UCSD-AML1 (cell line): ENCODE measurements at regions not wholly inside any gene's neighbourhood (a gene's known extent, or its start where the extent isn't known, plus 50 kb on each side); places are given as distances from the start of the nearest gene placed in this dataset.
"Not testable (repeated sequence)": the region's sequence is repeated elsewhere in the genome, so short reads cannot be mapped to it uniquely, and the experiment has no call there.

Experiments
- DNase-seq: peaks from one replicate; lab custom pipeline; 2025; ENCODE audit not compliant: unreplicated experiment; lab: John Stamatoyannopoulos, UW

DNA sequence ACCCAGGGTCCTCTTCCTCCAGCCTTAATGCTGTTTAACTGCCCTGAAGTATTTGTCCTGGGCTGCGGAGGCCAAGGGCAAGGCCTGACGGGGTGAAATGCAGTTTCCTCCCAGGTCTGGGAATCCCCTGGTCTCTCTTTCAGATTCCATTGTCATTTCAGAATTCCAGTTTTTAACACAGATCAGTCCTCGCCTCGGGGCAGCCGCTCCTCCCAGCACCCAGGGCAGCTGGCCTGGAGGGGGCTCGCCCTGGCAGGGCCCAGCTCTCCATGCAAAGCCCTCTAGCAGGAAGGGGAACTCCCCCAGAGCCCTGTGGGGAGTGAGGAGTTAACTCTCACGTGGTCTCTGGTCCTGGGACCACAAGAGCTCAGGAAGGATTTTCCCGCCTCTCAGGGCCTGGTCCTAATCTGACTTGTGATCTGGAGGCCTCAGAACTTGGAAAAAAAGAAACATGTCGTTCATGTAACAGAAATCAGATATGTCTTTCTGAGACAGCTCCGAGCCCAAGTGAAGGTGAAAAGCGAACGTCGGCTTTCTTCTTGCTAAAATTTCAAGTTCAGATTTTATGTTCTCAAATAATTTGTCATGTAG, 265.6 kb upstream of the SFSWAP start:
- no peak for DNase-seq

DNA sequence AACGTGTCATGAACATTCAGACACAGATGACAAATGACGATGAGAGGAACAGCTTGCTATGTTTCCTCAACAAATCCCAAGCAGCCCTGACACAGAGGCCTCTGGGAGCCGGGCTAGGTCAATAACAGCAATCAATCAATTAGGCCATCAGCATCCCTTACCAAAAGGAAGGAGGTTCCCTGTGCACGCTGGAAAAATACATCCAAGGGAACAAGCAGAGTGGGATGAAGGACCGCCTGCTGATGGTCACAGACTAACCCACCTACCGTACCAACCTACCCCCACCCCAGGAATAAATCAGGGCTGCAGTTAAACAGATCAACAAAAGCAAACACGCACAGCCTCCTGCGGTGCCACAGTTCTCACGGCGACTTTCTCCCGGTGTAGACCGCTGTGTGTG, 265.1 kb upstream of the SFSWAP start:
- DNase-seq, result no peak

DNA sequence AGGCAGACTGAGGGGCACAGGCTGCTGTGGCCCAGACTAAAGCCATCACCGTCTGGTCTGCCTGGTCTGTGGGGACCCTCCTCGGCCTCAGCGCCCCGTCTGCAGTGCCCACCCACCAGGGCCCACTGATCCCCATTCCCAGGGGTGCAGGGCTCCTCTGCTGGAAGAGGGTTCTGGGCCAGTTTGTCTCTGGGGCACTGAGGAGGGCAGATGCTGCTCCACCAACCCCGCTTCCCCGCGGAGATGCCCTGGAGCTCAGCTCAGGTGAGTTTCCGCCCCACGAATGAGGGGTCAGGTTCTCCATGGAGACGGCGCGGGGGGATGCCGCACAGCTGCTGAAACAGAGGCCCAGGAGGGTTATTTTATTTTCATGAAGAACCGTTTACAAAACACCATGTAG, 263.3 kb upstream of the SFSWAP start:
- DNase-seq, result not testable (repeated sequence)

DNA sequence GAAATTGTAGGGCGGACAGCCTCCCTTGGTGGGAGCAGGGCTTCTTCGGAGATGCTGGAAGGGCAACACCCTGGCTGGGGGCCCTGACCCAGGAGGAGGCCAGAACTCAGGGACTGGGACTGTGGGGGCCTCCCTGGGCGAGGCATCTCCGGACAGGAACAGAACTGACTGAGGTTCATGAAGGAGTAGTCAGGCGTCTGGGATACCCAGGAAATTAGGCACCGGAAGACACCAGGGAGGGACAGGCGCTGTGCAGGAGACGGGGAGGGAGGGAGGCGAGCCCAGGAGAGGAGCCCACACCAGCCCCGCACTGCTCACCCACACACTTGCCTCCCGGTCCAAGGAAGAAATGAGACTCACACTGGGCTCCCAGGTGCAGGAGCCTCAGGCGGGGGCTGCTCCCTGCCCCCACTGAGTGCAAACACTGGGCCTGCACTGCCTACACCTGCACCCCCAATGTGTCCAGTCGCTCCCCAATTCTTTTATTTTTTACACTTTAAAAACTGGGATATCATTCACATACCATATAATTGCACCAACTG, 262.6 kb upstream of the SFSWAP start:
- DNase-seq, result no peak

DNA sequence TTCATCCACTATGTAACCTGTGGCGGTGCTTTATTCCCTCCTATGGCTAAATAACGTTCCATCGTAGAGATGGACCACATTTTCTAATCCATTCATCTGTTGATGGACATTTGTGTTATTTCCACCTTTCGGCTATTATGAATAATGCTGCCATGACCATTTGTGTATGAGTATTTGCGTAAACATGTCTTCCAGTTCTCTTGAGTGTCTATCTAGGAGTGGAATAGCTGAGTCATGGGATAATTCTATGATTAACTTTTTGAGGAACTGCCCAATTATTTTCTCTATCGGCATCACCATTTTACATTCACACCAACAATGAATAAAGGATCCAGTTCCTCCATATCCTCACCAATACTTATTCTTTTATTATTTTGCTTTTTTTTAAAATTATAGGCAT, 261.9 kb upstream of the SFSWAP start:
- no peak for DNase-seq

DNA sequence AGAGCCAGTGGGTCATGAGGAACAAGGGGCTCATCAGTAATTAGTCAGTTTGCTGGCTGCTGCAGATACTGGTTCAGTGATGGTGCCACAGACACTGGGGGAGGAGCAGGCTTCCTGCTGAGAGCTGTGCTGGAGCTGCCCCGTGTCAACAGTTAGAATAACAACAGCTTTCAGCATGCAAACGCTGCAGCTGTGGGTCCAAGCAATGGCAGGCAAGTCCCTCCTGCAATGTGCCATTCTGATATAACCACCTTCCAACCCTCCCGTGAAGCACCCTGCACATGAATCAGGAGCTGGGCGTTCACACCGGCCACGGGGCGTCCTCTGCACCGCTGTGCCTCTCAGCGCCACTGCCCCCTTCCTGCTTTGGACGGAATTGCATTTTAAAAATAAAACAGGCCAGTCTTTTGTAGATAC, 258.4 kb upstream of the SFSWAP start:
- DNase-seq, result no peak

DNA sequence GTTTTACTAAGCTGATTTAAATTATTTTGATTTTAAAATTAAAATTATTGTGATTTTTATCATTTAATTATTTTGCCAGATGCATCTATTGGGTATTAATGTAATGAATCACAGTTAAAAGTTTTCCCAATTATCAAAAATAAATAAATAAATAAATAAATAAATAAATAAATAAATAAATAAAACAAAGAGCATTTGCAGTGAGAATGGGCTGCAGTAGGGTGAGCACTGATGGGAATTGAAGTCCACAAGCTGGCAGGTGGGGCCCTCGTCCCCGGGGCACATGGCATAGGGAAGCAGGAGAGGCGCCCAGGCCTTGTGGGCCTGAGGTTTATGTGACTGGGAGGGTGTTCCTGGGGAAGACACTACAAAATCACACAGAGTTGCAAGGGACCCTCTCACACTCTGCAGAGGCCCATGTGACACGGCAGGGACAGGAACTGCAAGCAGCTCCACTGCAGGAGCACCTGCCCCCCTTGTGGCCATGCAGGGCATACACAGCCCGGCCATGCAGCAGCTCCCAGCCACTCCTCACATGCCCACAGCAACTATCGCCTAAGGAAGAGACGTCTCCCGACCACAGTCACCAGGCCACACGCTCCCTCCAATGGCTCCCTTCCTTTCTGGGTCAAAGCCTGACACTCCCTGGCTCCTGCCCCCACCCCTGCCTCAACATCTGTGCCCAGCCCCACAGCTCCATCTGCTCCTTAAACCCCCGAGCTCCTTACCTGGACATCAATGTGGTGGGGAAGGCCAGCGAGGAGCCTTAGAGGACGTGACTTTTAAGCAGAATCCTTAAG, 256.3 kb upstream of the SFSWAP start:
- DNase-seq, result peak; percentile 72

DNA sequence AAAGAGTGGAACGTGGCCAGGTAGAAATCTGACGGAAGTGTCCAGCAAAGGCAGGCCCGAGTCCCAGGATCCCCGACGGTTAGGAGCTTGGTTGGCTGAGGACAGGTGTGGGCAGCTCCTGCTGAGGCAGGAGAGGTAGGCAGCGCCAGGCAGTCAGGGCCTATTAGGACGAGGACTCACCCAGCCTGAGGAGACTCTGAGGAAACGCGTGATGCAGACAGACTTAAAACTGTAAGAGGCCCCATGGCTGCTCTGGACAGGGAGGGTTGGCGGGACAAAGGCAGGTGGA, 255.7 kb upstream of the SFSWAP start:
- DNase-seq, result no peak

DNA sequence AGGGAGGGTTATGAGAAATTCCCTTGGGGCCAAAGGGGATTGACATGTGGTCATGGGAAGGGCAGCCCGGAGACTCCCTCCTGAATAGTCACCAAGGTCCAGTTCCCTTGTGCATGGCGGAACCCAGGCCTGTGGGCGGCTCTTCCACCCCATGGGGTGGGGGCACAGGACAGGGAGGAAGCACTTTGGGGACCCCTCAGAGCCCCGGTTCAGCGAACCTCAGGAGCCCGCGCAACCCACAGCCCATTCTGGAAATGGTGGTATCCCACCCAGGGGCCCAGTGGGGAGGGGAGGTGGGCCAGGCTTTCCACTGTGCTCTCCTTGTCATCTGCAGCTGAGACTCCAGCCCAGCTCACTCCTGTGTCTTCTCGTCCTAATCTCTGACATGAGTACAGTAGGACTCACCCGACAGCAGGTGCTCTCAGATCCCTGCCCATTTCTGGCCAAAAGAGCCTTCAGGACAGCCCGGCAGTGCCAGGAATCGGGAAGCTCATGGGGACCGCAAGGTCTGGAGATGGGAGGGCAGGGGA, 255.2 kb upstream of the SFSWAP start:
- DNase-seq, result no peak

DNA sequence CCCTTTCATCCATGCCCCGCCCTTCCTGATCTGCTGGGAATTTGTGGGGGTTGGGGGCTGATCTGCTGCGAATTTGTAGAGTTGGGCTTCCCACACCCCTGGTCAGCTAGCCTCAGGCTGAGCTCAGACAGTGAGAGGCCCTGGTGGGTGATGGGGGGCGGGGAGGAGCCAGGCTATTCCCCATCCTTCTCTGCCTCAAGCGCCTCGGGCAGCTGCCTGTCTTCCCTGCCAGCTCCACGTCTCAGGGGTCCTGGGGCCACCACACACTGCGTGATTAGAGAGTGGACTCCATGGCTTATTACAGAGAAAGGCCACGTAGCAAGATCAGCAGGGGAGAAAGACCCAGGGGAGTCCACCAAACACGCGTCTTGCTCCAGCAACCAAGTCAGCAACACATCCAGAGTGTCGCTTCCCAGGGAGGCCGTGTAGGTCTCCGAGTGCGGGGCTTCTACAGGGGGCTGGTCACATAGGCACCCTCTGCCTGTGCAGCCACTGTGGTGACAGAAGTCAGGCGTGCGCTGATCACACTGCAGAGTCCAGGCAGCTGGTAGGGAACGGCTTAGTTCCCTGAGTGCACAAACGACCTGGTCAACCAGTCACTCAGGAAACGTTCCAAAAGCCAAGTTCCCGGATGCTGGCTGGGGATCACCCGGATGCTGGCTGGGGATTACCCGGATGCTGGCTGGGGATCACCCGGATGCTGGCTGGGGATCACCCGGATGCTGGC, 254.4 kb upstream of the SFSWAP start:
- DNase-seq, result no peak

DNA sequence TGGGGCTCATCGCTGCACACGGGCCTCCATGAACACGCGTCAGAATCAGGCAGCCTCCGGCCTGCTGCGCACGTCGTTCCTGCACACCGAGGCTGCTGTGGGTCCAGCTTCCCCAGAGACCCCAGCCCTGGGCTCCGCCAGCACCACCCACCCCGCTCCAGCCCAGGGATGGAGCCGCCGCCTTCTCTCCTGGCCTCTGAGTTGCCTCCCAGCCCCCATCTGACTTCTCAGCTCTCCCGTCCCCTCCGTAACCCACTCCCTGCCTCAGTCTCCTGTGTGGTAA, 253.9 kb upstream of the SFSWAP start:
- DNase-seq, result no peak

DNA sequence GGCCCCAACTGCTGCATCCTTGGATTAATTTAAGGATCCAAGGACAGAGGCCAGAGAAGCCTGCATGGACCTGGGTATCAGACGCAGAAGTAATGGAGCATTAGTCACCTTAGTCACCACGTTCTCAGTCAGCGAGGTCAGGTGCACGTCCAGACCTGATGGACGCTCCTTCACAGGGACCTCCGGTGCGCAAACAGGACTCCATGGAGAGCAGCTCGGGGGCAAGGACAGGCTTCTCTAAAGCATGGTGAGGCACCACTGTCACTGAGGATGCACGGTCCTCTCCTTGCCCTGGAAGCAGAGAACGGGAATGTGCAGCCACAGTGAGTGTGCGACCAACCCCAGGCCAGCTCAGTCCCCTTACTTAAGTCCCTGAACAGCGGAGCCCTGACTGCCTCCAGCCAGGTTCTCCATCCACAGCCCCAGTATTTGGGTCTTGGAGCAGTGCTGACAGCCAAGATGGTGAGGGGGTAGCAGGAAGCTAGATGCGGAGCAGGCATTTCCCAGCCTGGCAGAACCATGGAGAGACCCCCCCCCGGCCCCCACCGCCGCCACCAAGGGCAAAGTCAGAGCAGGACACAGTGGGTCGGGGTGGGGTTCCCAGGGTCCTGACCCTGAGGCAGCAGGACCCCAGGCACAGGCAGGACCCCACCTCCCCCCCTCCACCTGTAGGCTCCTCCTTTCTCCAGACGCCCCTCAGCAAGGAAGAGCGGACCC, 253.4 kb upstream of the SFSWAP start:
- no peak for DNase-seq

DNA sequence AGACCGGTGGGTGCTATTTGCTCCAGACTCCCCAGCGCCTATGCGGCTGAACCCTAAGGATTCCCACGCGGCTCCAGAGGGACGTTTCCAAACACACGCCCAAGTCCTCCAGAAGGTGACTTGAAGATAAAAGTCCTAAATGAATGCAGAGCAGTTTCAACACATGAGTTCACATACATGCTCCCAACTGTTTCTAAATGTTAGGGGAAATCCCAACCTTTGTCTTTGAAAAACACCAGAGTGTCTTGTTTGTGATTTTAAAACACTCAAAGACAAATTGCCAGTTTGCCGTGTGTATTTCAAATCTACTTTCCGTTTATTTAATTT, 252.9 kb upstream of the SFSWAP start:
- no peak for DNase-seq

DNA sequence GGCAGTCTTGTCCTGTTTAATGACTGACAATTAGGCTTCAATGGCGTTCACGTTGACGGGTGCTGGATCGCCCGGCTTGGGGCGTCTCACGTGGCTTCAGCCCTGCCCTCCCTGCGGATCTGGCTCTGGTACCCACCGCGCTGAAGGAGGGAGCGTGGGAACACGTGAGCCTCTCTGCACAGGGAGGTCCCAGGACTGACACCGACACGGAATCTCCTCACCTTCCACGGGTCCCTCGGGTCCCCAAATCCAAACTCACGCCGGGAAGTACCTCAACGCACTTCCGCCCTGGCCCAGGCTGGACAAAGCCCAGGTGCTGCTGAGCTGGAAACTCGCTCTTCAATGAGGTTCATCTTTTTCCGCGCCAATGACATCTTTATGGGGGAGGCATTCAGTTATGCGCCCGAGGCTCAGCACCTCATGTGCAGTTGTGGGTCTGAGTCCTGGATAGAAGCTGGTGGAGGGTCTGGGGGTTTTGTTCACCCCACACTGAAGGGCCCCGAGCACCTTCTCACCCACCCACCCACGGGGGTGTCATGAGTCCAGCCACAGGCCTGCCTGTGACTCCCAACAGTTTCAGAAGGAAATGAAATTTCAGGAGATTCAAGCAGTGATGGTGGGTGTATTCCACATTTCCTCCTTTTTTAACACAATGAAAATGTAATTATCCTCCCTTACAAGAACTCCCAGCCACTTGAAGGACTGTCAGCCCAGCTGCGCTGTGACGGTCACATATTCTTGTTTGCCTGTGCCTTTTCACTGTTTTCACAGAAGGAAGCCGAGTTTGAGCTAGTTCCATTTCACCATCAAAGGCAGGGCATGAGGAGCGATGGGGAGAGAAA, 251.7 kb upstream of the SFSWAP start:
- DNase-seq, result no peak

DNA sequence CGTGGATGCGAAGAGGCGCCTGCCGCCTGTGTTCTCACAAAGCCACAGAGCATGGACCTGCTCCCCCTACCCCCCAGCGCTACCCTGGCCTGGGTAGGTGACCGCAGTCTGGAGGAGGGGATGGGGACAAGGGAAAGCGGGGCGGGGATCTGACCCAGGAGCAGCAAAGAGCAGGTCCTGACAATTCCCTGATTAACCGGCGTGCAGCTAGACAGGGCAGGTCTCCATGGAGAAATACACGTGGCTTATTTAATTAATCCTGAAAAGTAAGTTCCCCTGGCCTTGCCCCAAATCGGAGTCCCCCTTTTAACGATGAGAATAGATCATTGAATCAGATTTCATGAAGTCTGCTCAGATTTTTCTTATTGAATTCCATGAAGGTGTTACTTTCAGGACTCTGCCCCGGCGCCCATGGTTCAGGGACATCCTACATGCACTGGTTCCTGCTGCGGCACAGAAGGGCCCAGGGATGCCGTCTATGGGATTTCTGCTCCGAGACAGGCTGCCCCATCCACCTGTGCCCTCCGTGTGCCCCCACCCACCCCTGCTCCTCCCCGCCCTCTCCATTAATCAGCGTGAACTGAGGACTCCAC, 251.0 kb upstream of the SFSWAP start:
- no peak for DNase-seq

DNA sequence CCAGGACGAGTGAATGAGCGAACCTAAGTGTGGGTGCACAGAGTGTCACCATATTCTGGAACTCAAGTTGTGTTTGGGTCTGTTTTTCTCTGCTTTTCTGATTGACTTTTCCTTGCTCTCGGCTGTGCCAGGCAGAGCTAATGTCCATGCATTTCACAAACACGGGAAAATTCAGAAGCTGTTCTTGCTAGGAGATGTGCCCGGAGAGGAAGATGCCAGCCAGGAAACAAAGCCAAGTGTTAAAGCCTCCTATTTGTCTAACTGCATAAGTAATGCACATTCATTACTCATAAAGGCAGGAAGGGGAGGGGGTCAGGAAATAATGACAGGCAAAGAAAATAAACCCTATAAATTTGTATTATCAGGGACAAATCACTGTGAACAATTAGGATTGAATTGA, 250.4 kb upstream of the SFSWAP start:
- DNase-seq, result no peak

DNA sequence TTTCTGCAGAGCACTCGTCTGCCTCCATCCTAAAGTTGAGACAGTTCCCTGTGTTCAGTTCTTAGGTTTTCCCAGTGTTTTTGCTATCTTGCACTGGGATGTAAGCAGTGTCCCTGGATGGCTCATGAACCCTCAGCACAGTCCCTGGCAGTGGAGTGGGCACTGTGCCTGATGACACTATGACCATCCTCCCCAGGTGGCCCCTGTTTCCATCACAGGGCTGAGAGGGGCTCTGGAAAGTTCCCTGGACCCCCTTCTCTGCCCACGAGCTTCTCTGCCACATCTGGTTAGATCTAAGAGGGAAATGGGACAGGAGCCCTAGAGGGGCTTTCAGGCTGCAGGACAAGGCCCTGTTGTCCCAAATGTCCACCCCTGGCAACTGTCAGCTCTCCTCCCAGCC, 249.8 kb upstream of the SFSWAP start:
- no peak for DNase-seq

DNA sequence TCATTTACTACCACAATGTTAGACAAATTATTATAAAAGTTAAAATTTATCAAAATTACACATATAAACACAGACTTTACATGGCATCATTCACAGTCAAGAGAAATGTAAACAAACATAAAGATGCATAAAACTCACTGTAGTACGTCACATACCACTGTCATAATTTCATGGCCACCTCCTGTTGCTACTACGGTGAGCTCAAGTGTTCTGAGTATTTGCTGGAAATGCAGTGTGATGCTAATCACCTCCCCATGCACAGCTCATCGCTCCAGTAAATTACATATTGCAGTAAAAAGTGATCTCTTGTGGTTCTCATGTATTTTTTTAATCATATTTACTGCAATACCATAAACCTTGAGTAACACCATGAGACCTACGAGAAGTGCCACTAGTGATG, 247.7 kb upstream of the SFSWAP start:
- no peak for DNase-seq

DNA sequence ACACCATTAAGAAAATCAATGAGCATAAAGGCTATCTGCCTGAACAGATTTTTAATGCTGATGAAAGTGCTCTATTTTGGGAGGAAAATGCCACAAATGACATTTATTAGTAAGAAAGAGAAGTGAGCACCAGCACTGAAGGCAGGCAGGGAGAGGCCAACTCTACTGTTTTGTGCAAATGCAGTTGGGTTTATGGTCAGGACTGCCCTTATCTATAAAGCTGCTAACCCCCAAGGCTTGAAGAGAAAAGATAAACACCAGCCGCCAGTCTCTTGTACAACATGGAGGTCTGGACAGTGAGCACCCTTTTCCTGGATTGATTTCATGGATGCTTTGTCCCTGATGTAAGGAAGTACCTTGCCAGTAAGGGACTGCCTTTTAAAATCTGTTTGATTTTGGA, 246.8 kb upstream of the SFSWAP start:
- no peak for DNase-seq

DNA sequence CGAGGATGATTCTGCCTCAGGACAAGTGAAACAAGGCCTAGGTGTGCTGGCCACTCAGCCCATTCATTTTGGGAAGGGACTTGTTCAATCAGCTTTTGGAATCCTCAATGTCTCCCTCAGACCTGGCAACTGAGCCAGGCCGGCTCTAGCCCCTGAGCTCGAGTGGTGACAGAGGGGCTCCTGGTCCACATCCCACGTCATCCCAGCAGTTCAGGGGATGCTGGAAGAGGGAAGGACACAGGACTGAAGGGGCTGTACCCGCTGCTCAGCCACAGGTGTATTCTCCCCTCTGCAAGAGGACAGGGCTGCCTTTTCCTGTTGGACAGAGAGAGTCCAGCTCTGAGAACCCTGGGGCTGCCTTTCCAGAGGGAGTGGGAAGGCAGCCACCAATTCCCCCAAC, 244.6 kb upstream of the SFSWAP start:
- no peak for DNase-seq
